Superior temporal gyrus (tissue), 1 donor: ENCODE measurements at regions not wholly inside any gene's neighbourhood (a gene's known extent, or its start where the extent isn't known, plus 50 kb on each side); places are given as distances from the start of the nearest gene placed in this dataset.
A peak's percentile ranks its signal among the peaks of the same experiment; 100 is the strongest.

ENCODE experiments used
- DNase-seq: peaks from one replicate; pipeline ENCODE4 v3.0.0-alpha.2; 2016; ENCODE audit errors: extremely low spot score

- no peak for DNase-seq
These were observed 251.8 kb upstream of the SMIM21 start for GRCh38 chr18:75679331-75679730.

- no peak for DNase-seq
These were observed 251.1 kb upstream of the SMIM21 start for GRCh38 chr18:75678627-75679026.

DNA sequence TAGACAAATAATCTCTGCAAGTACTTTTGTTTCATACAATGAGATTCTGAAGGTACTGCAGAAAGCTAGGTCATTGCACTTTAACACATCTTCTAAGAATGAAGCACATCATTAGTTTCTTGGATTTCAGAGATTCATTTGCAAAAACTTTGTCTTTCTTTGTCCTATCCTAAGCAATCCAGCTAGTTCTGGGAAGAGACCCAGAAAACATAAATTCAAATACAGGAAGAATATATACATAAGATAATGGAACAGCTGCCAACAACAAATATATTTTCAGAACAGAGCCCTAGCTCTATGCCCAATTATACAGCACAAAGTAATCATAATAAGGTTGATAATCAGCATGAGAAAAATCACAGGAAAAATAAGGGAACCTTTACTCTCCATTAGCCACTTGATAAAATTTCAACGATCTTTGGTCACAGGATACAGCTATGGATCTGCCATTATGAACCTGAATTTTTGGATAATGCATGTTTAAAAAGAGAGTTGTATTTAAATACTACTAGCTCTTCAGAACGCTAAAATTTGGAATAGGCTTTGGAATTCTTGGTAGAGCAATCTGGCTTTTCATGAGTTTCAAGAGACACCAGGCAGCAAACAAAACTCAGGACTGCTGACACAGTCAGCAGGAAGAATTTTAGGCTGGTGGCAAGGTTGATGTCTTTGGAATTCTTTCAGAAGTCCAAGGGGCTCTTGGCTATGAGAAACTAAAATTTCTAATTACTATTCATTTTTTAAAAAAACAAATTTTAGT is 250.4 kb upstream of the SMIM21 start:
- DNase-seq: no peak

GRCh38 chr18:75660932-75661331 is 233.4 kb upstream of the SMIM21 start:
- no peak for DNase-seq

- DNase-seq: no peak
These were observed 232.1 kb upstream of the SMIM21 start for GRCh38 chr18:75659535-75660023.

GRCh38 chr18:75658330-75658729 is 230.8 kb upstream of the SMIM21 start:
- DNase-seq: no peak

- no peak for DNase-seq
These were observed 229.2 kb upstream of the SMIM21 start for GRCh38 chr18:75656563-75657247.

- DNase-seq: no peak
These were observed 228.5 kb upstream of the SMIM21 start for GRCh38 chr18:75656035-75656434.

DNA sequence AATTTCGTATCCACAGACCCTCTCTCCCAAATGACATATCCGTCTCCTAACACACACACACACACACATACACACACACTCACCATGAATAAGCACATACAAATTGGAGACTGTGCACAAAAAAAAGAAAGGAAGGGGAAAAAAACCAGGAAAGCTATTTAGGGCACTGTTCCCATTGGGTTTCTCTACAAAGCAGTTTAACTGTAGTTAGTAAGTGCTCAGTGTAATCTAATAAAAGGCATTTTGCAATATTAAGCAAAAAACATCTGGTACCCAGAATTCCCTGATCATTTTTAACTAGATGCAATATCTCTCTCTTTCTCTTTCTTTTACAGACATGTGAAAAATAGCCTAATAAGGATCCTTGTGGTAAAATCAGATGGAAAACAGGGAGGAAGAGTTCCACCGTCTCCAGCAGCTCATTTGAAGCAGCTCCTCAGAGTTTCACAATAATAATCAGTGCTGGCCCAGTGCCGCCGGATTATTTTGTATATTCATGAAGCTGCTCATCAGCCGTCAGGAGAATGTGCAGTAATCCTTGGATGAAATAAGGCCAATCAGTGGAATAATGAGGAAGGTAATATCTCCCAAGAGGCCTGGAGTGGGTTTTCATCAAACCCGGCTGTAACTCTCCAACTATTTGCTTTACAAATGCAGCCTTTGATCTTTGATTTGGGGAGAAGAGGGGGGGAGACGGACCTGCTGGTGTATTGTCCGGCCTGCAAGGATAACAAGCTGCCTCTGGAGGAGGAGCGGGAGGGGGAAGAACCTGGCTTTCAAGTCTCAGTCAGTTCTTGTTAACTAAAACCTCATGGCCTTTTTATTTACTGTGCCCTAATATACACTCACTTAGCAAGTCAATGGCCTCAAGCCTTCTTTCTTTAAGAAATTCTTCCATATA is 227.6 kb upstream of the SMIM21 start:
- DNase-seq: no peak

DNA sequence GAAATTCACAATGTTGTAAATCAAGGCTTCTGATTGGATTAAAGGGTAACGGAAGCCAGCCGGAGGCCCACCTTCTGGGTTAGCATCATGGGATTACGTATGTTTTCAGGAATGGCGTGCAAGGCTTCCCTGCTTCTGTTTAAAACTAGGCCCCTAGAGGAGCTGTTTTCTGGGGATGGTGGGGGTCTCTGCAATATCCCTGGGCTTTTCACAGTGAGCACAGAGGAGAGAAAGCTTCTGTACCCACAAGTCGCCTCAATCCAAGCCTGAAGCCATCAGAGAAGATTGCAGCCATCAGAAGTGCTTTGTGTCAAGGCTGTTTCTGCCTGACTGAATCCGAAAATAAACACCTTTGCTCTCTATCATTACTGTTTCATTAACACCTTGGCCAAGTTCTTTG is 226.9 kb upstream of the SMIM21 start:
- no peak for DNase-seq

DNA sequence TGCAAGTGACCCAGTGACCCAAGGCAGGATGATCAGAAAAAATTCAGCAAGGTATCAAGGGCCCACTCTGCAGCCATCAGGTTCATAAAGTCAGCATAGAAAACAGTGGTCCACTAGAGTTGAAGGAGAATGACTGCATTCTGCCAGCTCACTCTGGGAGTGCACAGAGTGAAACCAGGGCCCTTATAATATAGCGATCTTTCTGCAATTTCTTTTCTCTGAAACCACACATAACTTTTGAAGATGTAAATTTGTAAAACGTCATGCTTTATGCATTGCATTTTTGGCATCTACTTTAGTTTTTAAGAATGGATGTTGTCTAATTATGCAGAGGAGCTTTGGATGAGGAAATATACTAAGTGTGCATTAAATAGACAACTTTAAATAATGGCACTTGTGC is 225.0 kb upstream of the SMIM21 start:
- DNase-seq: no peak

- DNase-seq: no peak
These were observed 217.4 kb upstream of the SMIM21 start for GRCh38 chr18:75644871-75645270.

DNA sequence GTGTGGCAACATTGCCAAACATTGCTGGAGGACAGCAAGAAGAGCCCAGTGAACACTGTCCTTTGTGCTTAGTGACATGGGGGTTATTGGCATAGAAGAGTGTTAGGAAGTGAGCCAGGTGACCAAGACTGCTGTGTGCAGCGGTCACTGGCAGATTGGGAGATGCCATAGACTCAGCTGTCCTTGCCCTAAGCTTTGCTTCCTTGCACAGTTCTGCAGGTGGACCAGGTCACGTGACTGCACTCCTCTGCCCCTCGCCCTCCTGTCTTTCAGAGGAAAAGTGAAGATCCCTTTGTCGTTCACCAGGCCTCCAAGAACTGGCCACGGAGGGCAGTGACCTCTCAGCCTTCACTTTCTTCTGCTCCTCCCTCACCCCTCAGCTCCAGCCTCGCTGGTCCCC is 215.6 kb upstream of the SMIM21 start:
- DNase-seq: no peak

DNA sequence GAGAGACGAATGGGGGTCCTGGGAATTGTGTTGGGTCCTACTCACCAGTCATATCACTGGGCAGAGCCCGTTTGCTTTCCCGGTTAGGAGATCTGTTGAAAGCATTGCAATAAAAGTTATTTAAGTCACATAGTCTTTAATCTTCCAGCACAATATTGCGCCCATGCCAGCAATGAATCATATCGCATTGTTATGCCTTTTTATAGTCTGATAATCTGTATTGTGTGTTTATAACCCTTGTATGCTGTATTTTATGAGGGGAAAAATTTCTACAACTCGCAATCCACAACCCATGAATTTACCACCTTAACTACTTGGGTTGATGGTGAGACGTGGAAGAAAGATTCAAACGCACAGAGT is 211.9 kb upstream of the SMIM21 start:
- DNase-seq: no peak

- DNase-seq: peak; percentile 81
These were observed 211.4 kb upstream of the SMIM21 start for GRCh38 chr18:75638776-75639471.

GRCh38 chr18:75638223-75638775 is 210.8 kb upstream of the SMIM21 start:
- peak; percentile 70 for DNase-seq

DNA sequence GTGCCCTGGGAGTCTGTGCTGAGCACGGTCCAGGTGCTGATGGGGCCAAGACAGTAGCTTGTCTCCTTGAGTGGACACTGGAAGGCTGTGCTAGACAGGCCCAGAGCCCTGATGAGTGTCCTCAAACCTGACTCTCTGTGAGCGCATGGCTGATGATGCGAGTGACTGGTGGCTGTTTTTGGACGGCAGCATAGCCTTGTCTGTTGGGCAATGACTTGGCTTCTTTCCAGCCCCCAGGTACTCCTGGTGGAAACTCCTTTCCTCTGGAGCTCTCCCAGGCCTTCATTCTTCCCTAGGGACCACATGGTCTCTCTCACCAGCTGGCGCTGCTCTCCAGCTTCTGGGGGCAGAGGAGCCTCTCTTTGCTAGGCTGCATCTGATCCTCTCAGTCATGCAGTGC is 207.6 kb upstream of the SMIM21 start:
- no peak for DNase-seq

- no peak for DNase-seq
These were observed 198.5 kb upstream of the SMIM21 start for GRCh38 chr18:75625966-75626365.

- no peak for DNase-seq
These were observed 197.4 kb upstream of the SMIM21 start for GRCh38 chr18:75624869-75625268.

- no peak for DNase-seq
These were observed 194.3 kb upstream of the SMIM21 start for GRCh38 chr18:75621818-75622217.

DNA sequence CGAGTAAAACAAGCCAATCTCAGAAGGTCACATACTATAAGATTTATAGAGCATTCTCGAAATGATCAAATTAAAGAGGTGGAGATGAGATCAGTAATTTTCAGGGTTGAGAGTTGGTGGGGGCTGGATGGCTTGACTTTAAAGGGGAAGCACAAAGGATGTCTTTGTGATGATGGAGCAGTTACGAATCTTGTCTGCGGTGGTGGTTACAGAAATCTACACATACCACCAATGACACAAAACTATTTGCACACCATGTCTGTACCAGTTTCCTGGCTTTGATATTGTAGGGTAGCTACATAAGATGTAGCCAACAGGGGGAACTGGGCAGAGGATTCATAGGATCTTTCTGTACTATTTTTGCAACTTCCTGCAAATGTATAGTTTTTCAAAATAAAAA is 190.6 kb upstream of the SMIM21 start:
- DNase-seq: no peak
